GM12873 (cell line): ENCODE measurements at regions not wholly inside any gene's neighbourhood (a gene's known extent, or its start where the extent isn't known, plus 50 kb on each side); places are given as distances from the start of the nearest gene placed in this dataset.
A peak's percentile ranks its signal among the peaks of the same experiment; 100 is the strongest.

Source experiments
- CTCF ChIP-seq: IDR thresholded peaks from 2 replicates; pipeline ENCODE4 v1.5.1; 2012; ENCODE audit warnings: low read depth, mild to moderate bottlenecking, moderate library complexity, low read length, control low read depth; ENCODE audit not compliant: insufficient read depth; ENCODE audit errors: missing control alignments

DNA sequence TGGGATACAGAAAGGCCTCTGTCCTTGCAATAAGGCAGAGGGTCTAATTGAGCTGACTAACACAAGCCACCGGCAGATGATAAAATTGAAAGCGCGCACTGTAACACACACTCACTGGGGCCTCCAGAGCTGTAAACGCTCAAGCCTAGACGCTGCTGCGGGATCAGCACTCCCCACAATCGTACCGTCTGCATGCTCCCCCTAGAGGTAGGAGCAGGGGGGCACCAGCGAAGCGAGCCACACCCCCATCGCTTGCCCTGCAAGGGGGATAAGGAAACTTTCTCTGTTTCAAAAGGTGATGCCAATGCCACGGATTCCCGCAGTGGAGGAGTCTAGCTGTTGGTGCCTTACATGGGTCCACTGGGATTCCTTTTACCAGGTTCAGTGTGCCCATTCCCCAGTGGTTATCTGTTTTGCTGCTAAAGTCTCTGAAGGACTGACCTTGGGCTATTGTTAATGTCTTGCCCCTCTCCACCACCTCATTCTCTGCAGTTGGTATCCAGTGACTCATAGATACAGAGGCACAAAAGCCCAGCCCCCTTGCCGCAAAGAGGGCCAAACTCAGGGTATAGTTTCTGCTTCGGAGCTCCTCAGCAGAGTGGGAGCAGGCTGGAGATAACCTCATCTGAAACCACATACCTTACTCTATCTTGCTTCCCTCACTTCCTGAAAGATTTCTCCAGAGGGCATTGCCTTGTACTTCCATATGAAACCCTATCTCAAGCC is 139.3 kb upstream of the KBTBD8 start:
- TF ChIP-seq CTCF = peak; percentile 27

DNA sequence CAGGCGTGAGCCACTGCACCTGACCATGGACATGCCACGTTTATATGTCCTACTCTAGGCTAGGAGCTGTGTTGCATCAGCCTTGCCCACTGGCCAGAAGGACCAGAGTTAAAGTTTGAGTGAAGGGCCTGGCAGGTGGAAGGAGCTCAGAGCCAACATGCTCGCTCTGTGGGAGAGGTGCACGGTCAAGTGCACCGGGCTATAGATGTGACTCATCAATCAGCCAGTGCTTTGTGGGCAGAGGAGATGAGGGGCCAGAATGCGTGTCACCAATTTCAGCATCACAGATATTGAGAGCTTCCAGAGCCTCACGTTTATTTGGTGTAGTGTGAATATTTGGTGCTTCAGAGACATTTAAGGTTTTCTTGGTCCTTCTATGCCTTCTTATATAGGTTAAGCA is 137.3 kb upstream of the KBTBD8 start:
- no peak for TF ChIP-seq CTCF

DNA sequence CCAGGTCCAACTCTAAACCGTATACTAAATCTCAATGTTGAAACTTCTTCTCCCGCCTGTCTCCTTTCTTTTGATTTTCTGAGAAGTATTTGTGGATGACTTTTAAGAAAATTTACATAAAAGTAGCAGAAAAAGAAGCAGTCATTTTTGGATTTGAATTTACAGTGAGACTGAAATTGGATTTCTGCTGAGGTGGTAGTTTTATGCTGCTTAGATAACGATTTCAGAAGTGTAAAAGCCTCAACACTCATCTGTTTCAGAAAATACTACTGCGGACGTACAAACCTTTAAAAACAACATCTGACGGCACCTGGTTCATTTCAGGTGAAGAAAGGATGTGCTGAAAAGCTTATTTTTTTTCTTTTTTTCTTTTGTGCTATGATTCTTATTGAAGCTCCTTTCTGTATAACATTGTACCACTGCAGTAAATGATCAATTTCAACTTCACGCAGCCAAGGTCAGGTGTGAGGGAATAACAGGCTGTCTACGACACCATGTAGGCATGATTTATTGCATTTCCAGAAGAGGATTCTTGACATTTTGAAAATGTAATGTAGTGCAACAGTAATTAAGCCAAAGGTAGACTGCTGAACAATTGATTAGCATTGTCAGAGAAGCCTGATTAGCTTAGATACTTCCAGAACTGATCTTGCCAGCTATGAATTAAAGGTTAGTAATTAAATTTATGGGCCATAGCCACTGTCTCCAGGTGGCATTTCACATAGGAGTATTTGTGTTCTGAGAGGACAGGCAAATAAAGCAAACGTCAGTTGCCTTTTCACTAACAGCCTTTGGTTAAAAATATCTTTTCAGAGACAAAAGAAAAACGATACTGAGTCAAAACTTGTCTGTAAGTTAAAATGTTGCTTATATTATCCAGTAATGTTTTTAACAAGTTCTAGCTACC is 134.6 kb upstream of the KBTBD8 start:
- no peak for TF ChIP-seq CTCF

DNA sequence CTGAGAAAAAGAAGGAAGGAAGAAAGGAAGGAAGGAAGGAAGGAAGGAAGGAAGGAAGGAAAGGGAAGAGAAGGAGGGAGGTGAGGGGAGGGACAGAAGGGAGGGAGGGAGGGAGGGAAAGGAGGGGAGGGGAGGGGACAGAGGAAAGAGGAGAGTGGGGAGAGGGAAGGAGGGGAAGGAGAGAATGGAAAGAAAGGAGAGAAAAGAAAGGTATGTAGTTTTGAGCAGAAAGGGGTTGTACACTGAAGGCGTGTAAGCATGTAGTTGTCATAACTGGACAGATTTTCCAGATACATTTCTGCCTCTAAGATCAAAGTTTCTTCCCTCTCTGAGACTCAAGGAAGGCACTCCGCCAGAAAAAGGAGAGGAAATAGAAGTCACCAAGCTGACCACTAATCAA is 113.4 kb upstream of the KBTBD8 start:
- TF ChIP-seq CTCF = no peak

GRCh38 chr3:66885326-66886000 is 112.6 kb upstream of the KBTBD8 start:
- TF ChIP-seq CTCF = no peak

GRCh38 chr3:66889750-66890494 is 108.2 kb upstream of the KBTBD8 start:
- TF ChIP-seq CTCF = no peak
